ENCODE measurements at regions not wholly inside any gene's neighbourhood (a gene's known extent, or its start where the extent isn't known, plus 50 kb on each side); places are given as distances from the start of the nearest gene placed in this dataset.

DNA sequence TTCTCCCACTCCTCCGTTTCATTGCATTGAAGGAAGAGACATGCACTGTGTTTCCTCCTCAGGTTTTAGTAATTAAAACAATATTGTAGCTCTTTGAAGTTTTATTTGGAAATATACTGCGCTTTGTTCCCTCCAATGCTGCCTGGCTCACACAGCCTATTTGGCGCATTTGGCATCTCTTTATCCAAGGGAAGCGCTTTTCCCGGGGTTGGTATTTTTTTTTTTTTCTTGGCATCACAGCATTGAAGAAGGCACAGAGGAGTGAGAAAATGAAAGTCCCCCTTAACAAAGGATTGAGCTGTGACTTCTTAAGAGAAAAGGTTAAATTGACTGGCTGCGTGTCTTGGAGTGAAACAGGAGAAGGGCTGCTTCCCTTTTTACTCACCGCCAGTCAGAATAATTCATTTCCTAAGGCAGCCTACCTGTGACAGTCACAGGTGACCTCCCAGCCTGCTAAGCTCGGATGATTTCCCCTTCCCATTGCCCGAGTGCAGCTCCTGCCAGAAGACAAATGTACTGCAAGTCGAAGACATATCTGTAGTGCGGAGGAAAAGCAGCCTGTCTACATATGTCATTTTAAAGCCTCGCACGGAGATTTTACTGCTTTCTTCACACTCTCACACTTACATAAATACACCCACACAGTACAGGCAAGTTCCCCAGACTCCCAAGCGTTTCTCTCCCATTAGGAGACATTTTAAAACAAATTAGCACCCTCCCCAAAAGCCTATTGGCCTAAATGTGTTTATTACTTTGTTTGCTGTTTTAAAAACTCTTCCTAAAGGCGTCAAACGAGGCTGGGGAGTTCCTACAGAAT is 665.5 kb upstream of the ZNF608 start:
- Histone ChIP-seq H3K9me3 (no peaks in the 10 kb centered on the region), H3K4me3 (no peak overlapping the region), H3K4me1 (ENCODE audit: low read depth) (peaks cover 44% of the 10 kb centered on the region), H3K36me3 (ENCODE audit: low read depth) (no peaks in the 10 kb centered on the region)
- intact Hi-C loops (cut with DNase I, micrococcal nuclease), result no loop called here
- TF ChIP-seq, protein P1, sequence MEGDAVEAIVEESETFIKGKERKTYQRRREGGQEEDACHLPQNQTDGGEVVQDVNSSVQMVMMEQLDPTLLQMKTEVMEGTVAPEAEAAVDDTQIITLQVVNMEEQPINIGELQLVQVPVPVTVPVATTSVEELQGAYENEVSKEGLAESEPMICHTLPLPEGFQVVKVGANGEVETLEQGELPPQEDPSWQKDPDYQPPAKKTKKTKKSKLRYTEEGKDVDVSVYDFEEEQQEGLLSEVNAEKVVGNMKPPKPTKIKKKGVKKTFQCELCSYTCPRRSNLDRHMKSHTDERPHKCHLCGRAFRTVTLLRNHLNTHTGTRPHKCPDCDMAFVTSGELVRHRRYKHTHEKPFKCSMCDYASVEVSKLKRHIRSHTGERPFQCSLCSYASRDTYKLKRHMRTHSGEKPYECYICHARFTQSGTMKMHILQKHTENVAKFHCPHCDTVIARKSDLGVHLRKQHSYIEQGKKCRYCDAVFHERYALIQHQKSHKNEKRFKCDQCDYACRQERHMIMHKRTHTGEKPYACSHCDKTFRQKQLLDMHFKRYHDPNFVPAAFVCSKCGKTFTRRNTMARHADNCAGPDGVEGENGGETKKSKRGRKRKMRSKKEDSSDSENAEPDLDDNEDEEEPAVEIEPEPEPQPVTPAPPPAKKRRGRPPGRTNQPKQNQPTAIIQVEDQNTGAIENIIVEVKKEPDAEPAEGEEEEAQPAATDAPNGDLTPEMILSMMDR (IDR thresholded peaks at IDR 0.05), result no peak
- ATAC-seq (peak; percentile 28), DNase-seq (peak in 2 of 3 donors; percentile 33 to 43)

DNA sequence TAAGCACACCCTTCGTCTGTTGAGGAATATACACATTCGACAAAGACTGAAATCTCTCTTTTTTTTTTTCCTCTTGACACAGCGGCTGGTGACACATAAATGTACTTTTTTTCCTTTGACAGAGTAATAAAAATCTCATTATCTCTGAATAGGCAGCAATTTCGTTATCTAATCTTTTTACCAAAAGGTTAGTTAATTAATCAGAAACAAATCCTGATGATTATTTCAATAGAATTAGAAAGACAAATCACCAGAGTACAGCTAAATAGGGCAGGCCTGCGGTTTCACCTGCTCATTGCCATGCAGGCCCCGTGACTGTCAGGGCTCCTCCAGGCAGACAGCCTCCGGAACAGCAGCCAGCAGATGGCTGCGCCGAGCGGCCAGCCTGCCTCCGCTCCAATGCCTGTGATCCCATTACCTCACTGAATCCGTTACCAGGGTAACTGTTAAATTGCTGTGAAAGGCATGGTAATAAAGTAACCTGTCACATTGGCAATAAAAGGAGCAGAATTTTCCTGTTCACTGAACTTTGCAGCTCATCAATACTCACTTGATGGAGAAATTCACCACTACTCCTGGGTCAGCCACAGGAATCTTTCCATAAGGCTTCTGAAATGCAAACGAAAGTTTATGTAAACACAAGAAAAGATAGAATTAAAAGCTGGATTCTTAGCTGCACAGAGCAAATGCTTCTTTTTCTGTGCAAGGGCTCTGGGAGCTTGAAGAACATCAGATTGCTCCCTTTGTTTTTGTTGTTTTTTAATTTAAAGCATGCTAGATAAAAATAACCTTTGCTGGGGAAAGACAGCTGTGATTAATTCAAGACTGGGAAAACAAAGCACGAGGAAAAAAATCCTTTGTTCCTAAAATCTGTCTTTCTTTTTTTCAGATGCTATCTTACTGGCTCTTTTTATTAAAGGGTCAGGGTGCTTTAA is 666.4 kb upstream of the ZNF608 start:
- Histone ChIP-seq H3K4me3 (no peak overlapping the region), H3K4me1 (ENCODE audit: low read depth) (peaks cover 44% of the 10 kb centered on the region), H3K36me3 (ENCODE audit: low read depth) (no peaks in the 10 kb centered on the region), H3K9me3 (no peaks in the 10 kb centered on the region)
- TF ChIP-seq, protein P1 (IDR thresholded peaks at IDR 0.05), result peak; percentile 35
- intact Hi-C loops (cut with DNase I, micrococcal nuclease), result no loop called here
- peak; percentile 76 to 83 (median 82) for DNase-seq
- ATAC-seq, result peak; percentile 87

DNA sequence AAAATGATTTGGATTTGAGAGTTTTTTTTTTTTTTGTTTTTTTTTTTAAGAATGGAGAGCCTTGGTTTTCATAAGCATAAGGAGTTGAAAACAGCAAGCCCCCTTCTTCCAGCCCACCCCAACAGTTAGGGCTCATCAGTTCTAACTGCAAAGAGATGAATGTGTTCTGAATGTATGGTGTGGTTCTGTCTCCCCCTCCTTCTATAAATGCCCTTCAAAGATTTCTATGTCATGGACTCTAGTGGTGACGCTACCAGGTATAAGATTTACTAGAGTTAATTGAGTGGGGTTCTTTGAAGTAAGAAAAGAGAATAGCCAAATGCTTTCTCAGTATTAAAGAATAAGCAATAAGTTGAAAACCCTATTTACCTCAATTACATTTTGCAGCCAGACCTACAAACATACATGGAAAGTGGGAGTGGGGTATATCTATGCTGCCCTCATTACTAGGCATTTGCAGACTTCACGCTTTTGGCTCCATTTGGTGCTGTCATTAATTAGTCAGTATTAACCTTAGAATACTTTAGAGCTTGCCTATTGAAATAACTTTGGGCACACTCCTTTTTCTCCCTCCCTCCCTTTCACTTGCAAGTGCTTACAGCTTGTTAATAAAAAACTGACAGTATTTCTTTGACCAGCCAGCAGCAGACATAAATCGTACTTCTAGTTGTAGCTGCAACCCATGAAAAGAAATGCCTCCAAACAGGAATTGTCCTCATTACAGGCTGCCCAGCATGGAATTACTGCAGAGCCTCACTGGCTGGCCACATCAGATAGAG is 667.2 kb upstream of the ZNF608 start:
- H3K4me3 ChIP-seq, result no peak overlapping the region
- H3K9me3 ChIP-seq, result no peaks in the 10 kb centered on the region
- intact Hi-C loops (cut with DNase I, micrococcal nuclease), result no loop called here
- peaks cover 41% of the 10 kb centered on the region for H3K4me1 ChIP-seq (ENCODE audit: low read depth)
- no peak for DNase-seq
- ATAC-seq, result no peak
- no peaks in the 10 kb centered on the region for H3K36me3 ChIP-seq (ENCODE audit: low read depth)
- TF ChIP-seq, protein P1 (IDR thresholded peaks at IDR 0.05), result no peak

DNA sequence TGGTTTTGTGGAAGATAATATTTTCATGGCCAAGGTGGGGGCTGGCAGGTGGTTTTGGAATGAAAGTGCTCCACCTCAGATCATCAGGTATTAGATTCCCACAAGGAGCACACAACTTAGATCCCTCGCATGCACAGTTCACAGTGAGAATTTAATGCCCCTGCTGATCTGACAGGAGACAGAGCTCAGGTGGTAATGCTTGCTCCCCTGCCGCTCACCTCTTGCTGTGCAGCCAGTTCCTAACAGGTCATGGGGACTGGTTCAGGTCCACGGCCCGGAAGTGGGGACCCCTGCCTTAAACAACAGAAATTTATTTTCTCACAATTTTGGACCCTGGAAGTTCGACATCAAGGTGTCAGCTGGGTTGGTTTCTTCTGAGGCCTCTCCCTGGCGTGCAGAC is 668.7 kb upstream of the ZNF608 start:
- Histone ChIP-seq H3K36me3 (ENCODE audit: low read depth) (no peaks in the 10 kb centered on the region), H3K4me1 (ENCODE audit: low read depth) (peaks cover 27% of the 10 kb centered on the region), H3K4me3 (no peak overlapping the region), H3K9me3 (no peaks in the 10 kb centered on the region)
- DNase-seq (no peak), ATAC-seq (no peak)
- TF ChIP-seq, protein P1 (IDR thresholded peaks at IDR 0.05), result no peak
- intact Hi-C loops (cut with DNase I, micrococcal nuclease), result no loop called here

DNA sequence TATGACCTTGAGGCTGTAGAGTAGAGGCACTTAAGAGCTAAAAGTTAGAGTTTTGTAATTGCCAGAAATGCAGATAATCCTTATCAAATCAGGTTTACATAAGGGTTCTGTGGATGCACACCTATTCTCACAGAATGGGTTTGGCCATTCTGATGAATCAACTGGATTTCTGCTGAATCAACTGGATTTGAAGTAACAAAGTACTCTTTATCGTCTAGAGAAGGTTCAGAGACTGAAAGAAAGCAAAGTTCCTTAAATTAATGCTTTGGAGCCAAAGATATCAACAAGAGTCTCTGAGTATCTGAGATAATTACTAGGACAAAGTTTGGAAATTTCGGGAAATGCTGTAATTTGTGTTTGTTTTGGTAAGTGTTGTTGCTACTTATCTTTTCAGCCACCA is 669.6 kb upstream of the ZNF608 start:
- no peaks in the 10 kb centered on the region for H3K36me3 ChIP-seq (ENCODE audit: low read depth)
- no peak for ATAC-seq
- H3K9me3 ChIP-seq, result no peaks in the 10 kb centered on the region
- no peak for DNase-seq
- H3K4me3 ChIP-seq, result no peak overlapping the region
- intact Hi-C loops (cut with DNase I, micrococcal nuclease), result no loop called here
- TF ChIP-seq, protein P1 (IDR thresholded peaks at IDR 0.05), result no peak
- peaks cover 21% of the 10 kb centered on the region for H3K4me1 ChIP-seq (ENCODE audit: low read depth)

Measured in mucosa of descending colon (tissue), 3 donors.